PC-9 (cell line): ENCODE measurements at regions not wholly inside any gene's neighbourhood (a gene's known extent, or its start where the extent isn't known, plus 50 kb on each side); places are given as distances from the start of the nearest gene placed in this dataset.

Experiments
- CTCF ChIP-seq: fragments of 200-600 bp; sonication (generic); conservative IDR thresholded peaks from 2 replicates; pipeline ENCODE4 v1.6.1; 2017; ENCODE audit warnings: mixed run types, antibody characterized with exemption, mild to moderate bottlenecking, moderate library complexity
- EZH2 ChIP-seq: fragments of 200-600 bp; sonication (generic); IDR thresholded peaks from 2 replicates; pipeline ENCODE4 v1.8.0; 2017; ENCODE audit warnings: antibody characterized with exemption, low read depth

- no peak for TF ChIP-seq CTCF
- no peak for TF ChIP-seq EZH2
Observed at GRCh38 chr1:234944439-234945344, 183.9 kb downstream of the TOMM20 start.
